GM12874 (cell line): ENCODE measurements at regions not wholly inside any gene's neighbourhood (a gene's known extent, or its start where the extent isn't known, plus 50 kb on each side); places are given as distances from the start of the nearest gene placed in this dataset.

Experiments used
- TF ChIP-seq, protein P1 (sequence below): IDR thresholded peaks from 2 replicates; pipeline ENCODE4 v1.5.1; 2011; ENCODE audit warnings: low read depth, mild to moderate bottlenecking, control low read depth, low read length, moderate library complexity; ENCODE audit not compliant: insufficient read depth

DNA sequence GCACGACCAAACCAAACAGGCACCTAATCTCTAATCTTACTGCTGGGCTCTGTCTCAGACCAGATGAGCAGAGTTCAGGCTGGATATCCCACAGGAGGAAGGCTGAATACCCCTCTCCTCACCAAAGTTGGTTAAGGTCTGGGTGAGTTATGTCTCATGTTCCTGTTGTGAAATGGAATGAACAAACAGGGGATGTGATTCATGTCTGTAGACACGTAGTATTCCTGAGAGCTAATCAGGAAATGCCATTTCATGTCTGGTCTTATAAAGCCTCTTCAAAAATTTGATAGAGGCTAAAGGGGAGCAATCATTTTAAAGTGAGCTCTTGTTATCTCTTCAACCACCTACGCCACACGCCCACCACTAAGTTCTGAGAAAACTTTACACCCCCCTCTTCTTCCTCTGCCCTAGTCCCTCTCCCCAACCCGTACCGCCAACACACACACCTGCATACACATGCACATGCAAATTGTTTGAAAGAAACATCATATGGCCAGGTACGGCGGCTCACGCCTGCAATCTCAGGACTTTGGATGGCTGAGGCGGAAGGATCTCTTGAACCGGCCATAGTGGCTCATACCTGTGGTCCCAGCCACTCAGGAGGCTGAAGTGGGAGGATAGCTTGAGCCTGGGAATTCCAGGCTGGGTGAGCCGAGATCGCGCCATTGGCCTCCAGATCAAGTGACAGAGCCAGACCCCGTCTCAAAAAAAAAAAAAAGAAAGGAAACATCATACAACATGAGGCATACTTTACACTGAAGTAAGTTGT, 69.8 kb upstream of the RAI14 start:
- TF ChIP-seq, protein P1, sequence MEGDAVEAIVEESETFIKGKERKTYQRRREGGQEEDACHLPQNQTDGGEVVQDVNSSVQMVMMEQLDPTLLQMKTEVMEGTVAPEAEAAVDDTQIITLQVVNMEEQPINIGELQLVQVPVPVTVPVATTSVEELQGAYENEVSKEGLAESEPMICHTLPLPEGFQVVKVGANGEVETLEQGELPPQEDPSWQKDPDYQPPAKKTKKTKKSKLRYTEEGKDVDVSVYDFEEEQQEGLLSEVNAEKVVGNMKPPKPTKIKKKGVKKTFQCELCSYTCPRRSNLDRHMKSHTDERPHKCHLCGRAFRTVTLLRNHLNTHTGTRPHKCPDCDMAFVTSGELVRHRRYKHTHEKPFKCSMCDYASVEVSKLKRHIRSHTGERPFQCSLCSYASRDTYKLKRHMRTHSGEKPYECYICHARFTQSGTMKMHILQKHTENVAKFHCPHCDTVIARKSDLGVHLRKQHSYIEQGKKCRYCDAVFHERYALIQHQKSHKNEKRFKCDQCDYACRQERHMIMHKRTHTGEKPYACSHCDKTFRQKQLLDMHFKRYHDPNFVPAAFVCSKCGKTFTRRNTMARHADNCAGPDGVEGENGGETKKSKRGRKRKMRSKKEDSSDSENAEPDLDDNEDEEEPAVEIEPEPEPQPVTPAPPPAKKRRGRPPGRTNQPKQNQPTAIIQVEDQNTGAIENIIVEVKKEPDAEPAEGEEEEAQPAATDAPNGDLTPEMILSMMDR, result no peak

DNA sequence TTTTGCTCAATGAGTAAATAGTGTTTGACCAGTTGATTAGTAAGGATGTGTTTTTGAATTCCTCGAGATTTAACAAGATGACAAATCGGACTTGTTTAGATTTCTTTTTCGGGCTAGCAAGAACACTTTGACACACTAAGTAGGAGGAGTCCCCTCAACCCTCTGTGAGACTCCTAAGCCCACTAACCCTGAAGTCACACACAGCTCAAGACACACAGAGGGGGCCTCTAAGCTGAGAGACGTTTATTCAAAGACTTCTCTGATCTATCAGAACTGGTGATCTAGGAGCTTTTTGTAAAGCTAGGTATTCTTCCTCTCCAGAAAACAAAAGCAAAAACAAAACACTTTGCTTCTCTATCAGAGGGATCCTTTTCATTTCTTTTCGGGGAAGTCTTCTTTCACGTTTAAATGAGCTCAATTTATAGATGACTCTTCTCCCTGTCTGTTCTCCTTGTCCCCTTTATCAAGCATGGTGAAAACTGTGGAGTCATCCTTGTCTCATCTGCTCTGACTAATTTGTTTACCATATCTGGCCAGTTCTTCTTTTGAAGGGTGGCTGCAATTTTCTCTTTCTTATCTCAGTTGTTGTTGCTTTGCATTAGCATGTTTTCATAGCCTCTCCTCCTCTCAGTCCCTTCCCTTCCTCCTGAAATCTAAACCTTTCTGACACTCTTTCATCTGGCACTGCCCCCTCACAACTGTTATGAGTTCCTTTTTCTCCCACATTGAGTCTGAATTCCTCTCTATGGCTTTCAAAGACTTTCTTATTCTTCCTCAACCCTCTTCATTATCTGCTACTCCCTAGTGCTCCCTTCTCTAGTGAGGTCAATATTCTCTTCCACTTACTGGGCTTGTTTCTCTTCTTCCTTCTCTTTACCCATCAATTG, 68.5 kb upstream of the RAI14 start:
- TF ChIP-seq, protein P1, result no peak

DNA sequence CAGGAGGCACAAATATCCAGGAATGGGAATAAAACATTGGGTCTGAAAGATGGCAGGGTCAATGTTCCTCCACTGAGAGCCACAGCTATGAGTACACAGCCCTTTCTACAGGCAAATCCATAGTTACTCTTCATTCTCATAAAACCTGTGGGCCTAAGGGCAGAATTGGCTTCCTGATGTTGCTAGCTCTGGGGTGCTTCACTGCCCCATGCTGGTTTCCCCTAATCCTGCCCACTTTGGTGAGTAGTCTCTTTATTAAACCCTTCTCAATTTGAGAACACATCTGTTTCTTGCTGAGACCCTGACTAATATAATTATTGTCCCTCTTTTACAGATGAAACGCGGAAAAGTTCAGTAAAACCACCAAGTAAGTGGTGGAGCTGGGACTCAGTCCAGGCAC, 66.3 kb upstream of the RAI14 start:
- TF ChIP-seq, protein P1, result no peak

DNA sequence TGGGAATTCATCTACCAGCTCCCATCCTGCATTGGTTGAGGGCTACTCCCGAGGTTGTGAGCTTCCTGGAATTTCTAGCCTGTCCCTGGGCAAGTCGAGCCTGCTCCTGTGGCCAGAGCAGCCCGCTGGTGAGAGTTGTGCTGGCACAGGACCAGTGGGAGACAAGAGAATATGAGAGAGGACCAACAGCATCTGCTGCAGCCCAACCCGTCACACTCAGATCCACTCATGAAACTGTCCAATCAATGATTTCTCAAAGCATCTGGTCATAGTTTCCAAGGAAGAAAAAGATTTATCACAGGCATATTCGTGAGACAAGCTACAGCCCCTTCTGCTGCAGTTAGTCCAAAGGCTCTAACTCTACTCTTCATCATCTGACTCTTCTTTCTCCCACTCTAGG, 64.4 kb upstream of the RAI14 start:
- TF ChIP-seq, protein P1, result no peak

DNA sequence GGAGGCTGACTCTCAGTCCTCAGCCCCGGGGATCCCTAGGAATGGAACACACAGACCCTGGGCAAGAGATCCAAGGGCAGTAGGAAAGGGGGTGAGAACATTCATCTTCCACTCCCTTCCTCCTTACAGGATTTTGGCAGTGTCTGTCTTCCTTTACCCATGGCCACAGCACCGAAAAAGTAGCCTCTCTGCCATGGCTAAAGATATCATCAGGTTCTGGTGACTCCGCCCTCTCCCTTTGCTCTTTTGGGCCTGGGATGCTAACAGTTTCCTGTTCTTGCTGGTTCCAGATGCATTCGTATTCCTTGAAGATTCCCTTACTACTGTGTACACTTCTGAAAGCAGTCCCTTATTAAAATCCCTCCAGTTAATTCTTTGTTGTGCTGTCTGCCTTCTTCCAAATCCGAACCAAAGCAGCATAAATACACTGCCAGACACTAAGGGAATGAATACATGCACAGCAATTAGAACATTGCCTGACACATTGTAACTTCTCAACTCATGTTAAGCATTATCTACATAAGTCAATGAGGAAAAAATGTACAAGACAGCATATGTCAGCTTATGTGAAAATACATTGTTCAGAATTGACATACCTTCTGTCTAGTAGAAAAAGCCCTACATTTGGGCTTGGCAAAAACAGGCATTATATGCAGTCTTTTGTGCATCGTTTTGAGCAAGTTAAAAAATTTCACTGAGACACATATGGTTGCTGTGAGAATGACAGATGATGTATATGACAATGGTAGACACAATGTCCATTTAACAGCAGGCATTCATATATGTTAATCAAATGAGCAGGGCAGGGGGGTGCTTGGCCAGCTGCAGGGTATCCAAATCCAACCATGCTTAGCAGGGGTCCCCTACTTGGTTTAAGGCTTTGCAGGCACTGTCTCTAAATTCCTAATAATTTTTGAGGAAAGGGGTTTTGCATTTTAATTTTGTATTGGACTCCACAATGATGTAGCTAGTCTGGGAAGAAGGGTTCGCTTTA, 58.8 kb upstream of the RAI14 start:
- TF ChIP-seq, protein P1, result no peak

DNA sequence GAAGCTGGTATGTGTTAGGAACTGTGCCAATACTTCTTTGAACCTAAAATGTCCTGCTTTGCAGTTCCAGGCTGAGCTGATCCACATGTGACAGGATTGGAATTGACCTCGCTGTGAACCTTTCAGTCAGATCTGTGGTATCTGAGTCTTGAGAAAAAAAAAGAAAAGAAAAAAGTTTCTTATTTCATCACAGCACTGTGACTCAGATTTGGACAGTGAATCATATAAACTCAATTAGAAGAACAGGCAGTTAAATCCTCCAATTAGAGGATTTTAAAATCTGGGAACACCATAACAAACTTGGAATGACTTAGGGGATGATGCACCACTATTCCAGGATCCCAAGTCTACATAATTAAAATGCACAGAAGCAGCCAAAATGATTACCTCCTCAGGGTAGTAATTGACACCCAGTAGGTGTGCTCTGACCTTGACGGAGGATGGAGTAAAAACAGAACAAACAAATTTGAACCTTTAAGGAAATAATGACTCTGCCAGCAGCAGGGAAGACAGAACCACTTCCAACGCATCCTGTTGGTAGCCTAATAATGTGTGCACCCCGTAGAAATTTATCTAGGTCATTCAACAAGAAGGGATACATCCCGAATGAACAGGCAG, 57.8 kb upstream of the RAI14 start:
- TF ChIP-seq, protein P1, result no peak
